Activated T-cell treated with anti-CD3 and anti-CD28 coated beads, Interleukin-2, amount 50 U/mL, for 24 hours (primary cell): ENCODE measurements at regions not wholly inside any gene's neighbourhood (a gene's known extent, or its start where the extent isn't known, plus 50 kb on each side); places are given as distances from the start of the nearest gene placed in this dataset.
"Not testable (repeated sequence)": the region's sequence is repeated elsewhere in the genome, so short reads cannot be mapped to it uniquely, and the experiment has no call there.

Experiments used
- DNase-seq: peaks from one replicate; pipeline ENCODE4 v3.0.0-alpha.2; 2020
- H3K27ac Mint-ChIP-seq: 2 replicates; pipeline ENCODE4 v1.8.0; 2020; ENCODE audit warnings: mild to moderate bottlenecking, mixed read lengths
- H3K27me3 Mint-ChIP-seq: 2 replicates; pipeline ENCODE4 v1.8.0; 2020; ENCODE audit warnings: mixed read lengths
- H3K36me3 Mint-ChIP-seq: 2 replicates; pipeline ENCODE4 v1.8.0; 2020; ENCODE audit warnings: low read depth, mixed read lengths
- H3K4me1 Mint-ChIP-seq: 2 replicates; pipeline ENCODE4 v1.8.0; 2020; ENCODE audit warnings: low read depth, mixed read lengths
- H3K4me3 Mint-ChIP-seq: 2 replicates; pipeline ENCODE4 v1.8.0; 2020; ENCODE audit warnings: mild to moderate bottlenecking, moderate library complexity, mixed read lengths
- H3K9me3 Mint-ChIP-seq: 2 replicates; pipeline ENCODE4 v1.8.0; 2020; ENCODE audit warnings: mixed read lengths

DNA sequence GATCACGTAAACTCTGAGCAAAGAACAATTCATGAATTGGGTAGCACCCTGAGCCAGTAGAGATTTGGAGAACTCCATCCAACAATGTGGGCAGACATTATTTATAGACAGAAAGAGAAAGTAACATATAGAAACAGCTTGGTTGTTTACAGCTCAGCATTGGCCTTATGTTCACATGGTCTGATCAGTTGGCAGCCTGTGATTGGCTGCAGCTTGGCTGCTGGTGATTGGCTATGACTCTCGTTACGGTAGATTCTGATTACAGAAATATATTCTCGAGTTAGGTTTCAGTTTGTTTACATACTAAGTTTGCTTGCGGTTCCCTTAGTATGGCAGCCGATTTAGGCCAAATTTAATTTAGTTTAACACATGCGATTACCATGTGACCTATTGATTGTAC, 663.4 kb downstream of the RAPGEF2 start:
- no peak for DNase-seq
- Mint-ChIP-seq H3K4me3 (no peak overlapping the region), H3K27me3 (no peaks in the 10 kb centered on the region), H3K9me3 (no peaks in the 10 kb centered on the region), H3K36me3 (no peaks in the 10 kb centered on the region), H3K4me1 (no peaks in the 10 kb centered on the region), H3K27ac (no peak overlapping the region)

DNA sequence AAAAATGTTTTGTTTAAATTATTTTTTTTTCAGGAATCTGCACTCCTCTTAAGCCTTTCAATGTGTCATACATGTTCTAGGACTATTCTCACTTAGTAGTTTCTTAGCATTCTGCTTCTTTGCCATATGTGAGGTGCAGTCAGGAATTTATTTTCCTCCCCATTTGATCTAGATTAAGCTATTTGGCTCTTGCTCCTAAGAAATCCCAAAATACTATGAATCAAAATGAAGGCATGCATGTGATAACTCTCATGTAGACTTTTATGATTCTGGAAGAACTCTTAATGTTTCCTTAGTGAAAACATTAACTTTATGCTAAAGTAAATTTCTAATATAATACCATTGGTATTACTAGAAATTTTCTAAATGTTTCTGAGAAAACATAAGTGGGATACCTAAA, 664.5 kb downstream of the RAPGEF2 start:
- Mint-ChIP-seq H3K4me3 (no peak overlapping the region), H3K36me3 (no peaks in the 10 kb centered on the region), H3K27me3 (no peaks in the 10 kb centered on the region), H3K9me3 (no peaks in the 10 kb centered on the region), H3K4me1 (no peaks in the 10 kb centered on the region), H3K27ac (no peak overlapping the region)
- DNase-seq: no peak

DNA sequence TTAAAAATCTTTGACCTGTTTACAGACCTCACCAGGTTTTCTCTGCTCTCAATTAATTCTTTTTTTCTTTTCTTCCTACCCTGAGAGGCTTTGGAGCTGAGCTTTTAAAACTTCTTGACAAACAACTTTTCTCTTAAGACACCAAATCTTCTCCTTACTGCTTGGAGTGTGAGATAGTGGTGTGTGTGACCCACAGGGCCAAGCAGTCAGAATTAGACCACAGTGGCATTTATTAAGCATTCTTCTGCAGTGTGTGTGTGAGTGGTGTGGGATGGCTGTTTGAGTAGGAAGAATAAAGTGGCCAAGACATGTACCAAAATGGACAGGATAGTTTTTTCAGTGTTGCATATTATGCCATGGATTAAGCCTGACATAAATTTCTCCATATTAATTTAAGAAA, 665.1 kb downstream of the RAPGEF2 start:
- DNase-seq: no peak
- Mint-ChIP-seq H3K27ac (no peak overlapping the region), H3K36me3 (no peaks in the 10 kb centered on the region), H3K4me1 (no peaks in the 10 kb centered on the region), H3K4me3 (no peak overlapping the region), H3K9me3 (no peaks in the 10 kb centered on the region), H3K27me3 (no peaks in the 10 kb centered on the region)

GRCh38 chr4:159770401-159770800, 667.5 kb downstream of the RAPGEF2 start:
- Mint-ChIP-seq H3K36me3 (no peaks in the 10 kb centered on the region), H3K27me3 (no peaks in the 10 kb centered on the region), H3K9me3 (peaks cover 3% of the 10 kb centered on the region), H3K27ac (no peak overlapping the region), H3K4me1 (no peaks in the 10 kb centered on the region), H3K4me3 (no peak overlapping the region)
- no peak for DNase-seq

DNA sequence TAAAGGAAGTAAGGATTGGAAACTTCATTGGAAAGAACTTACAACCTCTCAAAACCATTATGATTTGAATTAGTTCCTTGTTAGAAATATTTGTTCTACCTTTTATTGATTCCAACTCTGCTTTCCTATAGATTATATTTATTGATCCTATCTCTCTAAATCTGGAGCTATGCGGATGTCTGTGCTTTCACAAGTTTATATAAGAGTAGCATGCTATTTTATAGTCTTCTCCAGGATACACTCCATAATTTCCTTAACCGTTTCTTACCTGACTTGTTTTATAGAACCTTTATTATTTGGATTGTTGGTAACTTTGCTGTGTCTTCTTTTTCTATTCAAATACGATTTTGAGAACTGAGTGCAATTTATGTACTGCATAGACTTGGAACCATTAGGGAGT, 668.1 kb downstream of the RAPGEF2 start:
- peaks cover 3% of the 10 kb centered on the region for H3K9me3 Mint-ChIP-seq
- H3K27ac Mint-ChIP-seq: no peak overlapping the region

GRCh38 chr4:159776961-159777360, 674.1 kb downstream of the RAPGEF2 start:
- Mint-ChIP-seq H3K4me1 (no peaks in the 10 kb centered on the region), H3K4me3 (no peak overlapping the region), H3K27ac (no peak overlapping the region), H3K36me3 (no peaks in the 10 kb centered on the region), H3K27me3 (no peaks in the 10 kb centered on the region), H3K9me3 (peaks cover 3% of the 10 kb centered on the region)
- no peak for DNase-seq

More for the DNA sequence above, 668.1 kb downstream of the RAPGEF2 start:
- DNase-seq: no peak
- H3K4me1 Mint-ChIP-seq: no peaks in the 10 kb centered on the region
- H3K27me3 Mint-ChIP-seq: no peaks in the 10 kb centered on the region
- H3K36me3 Mint-ChIP-seq: no peaks in the 10 kb centered on the region
- H3K4me3 Mint-ChIP-seq: no peak overlapping the region

DNA sequence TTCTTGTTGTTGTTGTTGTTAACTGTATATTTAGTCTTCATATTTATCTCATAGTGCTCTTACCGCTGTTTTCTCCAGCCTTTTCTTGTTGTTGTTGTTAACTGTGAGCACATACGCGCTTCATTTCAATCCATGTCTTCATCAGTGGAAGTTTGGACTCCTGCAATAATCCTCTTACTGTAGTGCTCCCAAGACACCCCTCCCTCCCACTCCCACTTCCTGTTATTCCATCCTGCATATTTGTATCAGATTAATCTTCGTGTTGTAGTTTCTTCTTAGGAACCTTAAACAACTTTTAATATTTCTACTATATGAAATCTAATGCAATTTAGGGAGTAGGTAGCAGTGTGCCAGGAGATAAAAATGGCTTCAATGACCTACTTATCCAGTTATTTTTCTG, 674.8 kb downstream of the RAPGEF2 start:
- Mint-ChIP-seq H3K4me1 (no peaks in the 10 kb centered on the region), H3K36me3 (no peaks in the 10 kb centered on the region), H3K27me3 (no peaks in the 10 kb centered on the region), H3K9me3 (peaks cover 3% of the 10 kb centered on the region), H3K4me3 (no peak overlapping the region), H3K27ac (no peak overlapping the region)
- DNase-seq: no peak

- H3K27me3 Mint-ChIP-seq: no peaks in the 10 kb centered on the region
- no peak overlapping the region for H3K4me3 Mint-ChIP-seq
- no peak for DNase-seq
- no peak overlapping the region for H3K27ac Mint-ChIP-seq
- H3K9me3 Mint-ChIP-seq: peaks cover 3% of the 10 kb centered on the region
- no peaks in the 10 kb centered on the region for H3K4me1 Mint-ChIP-seq
- no peaks in the 10 kb centered on the region for H3K36me3 Mint-ChIP-seq
Measured at GRCh38 chr4:159778298-159778697, 675.4 kb downstream of the RAPGEF2 start.

- H3K9me3 Mint-ChIP-seq: peaks cover 2% of the 10 kb centered on the region
- H3K4me3 Mint-ChIP-seq: no peak overlapping the region
- H3K4me1 Mint-ChIP-seq: no peaks in the 10 kb centered on the region
Measured at GRCh38 chr4:159779716-159780115, 676.8 kb downstream of the RAPGEF2 start.

GRCh38 chr4:159780196-159780922, 677.5 kb downstream of the RAPGEF2 start:
- Mint-ChIP-seq H3K4me3 (no peak overlapping the region), H3K27ac (no peak overlapping the region), H3K4me1 (no peaks in the 10 kb centered on the region), H3K36me3 (no peaks in the 10 kb centered on the region), H3K27me3 (no peaks in the 10 kb centered on the region), H3K9me3 (peaks cover 3% of the 10 kb centered on the region)
- DNase-seq: no peak

More at GRCh38 chr4:159779716-159780115, 676.8 kb downstream of the RAPGEF2 start:
- no peak for DNase-seq
- Mint-ChIP-seq H3K27me3 (no peaks in the 10 kb centered on the region), H3K27ac (no peak overlapping the region), H3K36me3 (no peaks in the 10 kb centered on the region)

DNA sequence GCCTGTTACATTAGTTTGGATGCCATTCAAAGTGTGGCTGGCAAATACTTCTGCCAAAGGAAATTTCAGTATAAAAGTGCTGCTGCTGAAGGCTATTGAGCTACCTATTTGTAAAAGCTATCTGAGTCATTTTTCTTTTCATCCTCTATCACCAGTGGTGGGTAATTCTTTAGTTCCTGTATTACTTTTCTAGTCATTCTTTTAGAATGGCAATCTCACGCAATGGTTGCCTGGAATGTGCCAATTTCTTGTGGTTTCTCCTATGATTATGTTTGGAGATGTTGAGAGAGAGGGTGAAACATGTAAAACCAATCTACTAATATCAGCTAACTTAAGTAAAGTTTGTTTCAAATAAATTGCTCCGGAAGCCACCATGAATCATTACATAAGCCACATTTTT, 685.0 kb downstream of the RAPGEF2 start:
- Mint-ChIP-seq H3K4me1 (no peaks in the 10 kb centered on the region), H3K9me3 (peaks cover 3% of the 10 kb centered on the region), H3K36me3 (no peaks in the 10 kb centered on the region), H3K27ac (no peak overlapping the region), H3K27me3 (no peaks in the 10 kb centered on the region), H3K4me3 (no peak overlapping the region)
- no peak for DNase-seq

- H3K27me3 Mint-ChIP-seq: no peaks in the 10 kb centered on the region
- no peaks in the 10 kb centered on the region for H3K4me1 Mint-ChIP-seq
- H3K9me3 Mint-ChIP-seq: no peaks in the 10 kb centered on the region
- H3K27ac Mint-ChIP-seq: no peak overlapping the region
- H3K4me3 Mint-ChIP-seq: no peak overlapping the region
- no peaks in the 10 kb centered on the region for H3K36me3 Mint-ChIP-seq
- no peak for DNase-seq
Measured at GRCh38 chr4:159791334-159791733, 688.5 kb downstream of the RAPGEF2 start.

- not testable (repeated sequence) for H3K9me3 Mint-ChIP-seq, H3K4me1 Mint-ChIP-seq, H3K36me3 Mint-ChIP-seq, H3K27ac Mint-ChIP-seq, H3K27me3 Mint-ChIP-seq, DNase-seq, H3K4me3 Mint-ChIP-seq
Measured at GRCh38 chr4:159804592-159804991, 701.7 kb downstream of the RAPGEF2 start.

DNA sequence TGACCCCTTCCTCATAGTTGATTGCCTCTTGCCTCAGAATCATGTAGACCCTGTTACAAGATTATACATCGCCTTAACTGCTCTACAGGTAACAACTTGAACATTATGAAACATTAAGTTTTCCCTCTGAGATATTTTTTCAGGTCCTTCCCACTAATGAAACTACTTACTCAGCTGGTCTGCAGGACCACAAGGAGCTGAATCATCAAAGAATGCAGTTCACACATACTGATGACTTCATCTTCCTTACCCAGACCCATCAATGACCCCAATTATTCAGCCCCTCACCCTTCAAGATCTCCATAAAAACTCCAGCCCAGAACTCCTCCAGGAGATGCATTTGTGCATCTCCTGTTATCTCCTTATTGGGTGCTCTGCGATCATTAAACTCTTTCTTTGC, 720.9 kb downstream of the RAPGEF2 start:
- Mint-ChIP-seq H3K9me3 (peaks cover 14% of the 10 kb centered on the region), H3K27me3 (no peaks in the 10 kb centered on the region), H3K27ac (no peak overlapping the region), H3K4me3 (no peak overlapping the region), H3K36me3 (no peaks in the 10 kb centered on the region), H3K4me1 (no peaks in the 10 kb centered on the region)
- no peak for DNase-seq

- H3K36me3 Mint-ChIP-seq: no peaks in the 10 kb centered on the region
- H3K27me3 Mint-ChIP-seq: no peaks in the 10 kb centered on the region
- no peak overlapping the region for H3K4me3 Mint-ChIP-seq
- H3K4me1 Mint-ChIP-seq: no peaks in the 10 kb centered on the region
- H3K9me3 Mint-ChIP-seq: peaks cover 15% of the 10 kb centered on the region
- DNase-seq: no peak
- no peak overlapping the region for H3K27ac Mint-ChIP-seq
Measured at GRCh38 chr4:159828687-159829086, 725.8 kb downstream of the RAPGEF2 start.

DNA sequence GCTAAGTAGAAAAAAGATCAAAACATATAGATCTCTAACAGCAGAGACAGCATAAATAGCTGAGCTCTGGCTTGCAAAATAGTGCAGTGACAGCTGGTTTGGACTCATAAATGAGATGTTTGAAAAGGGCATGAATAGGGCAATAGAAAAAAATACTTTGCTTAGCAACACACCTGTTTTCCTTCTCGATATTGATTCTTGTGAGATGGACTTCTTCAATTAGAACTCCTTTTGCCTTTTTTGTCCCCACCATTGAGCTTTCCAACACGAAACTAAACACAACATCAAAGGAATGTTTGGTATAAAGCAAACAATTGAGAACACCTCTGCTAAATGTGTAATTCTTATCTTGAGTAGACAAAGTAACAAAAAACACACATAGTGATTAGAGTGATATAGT, 726.3 kb downstream of the RAPGEF2 start:
- no peaks in the 10 kb centered on the region for H3K4me1 Mint-ChIP-seq
- peaks cover 15% of the 10 kb centered on the region for H3K9me3 Mint-ChIP-seq
- no peak for DNase-seq
- no peaks in the 10 kb centered on the region for H3K27me3 Mint-ChIP-seq
- no peaks in the 10 kb centered on the region for H3K36me3 Mint-ChIP-seq
- no peak overlapping the region for H3K4me3 Mint-ChIP-seq
- no peak overlapping the region for H3K27ac Mint-ChIP-seq
